ENCODE measurements at regions not wholly inside any gene's neighbourhood (a gene's known extent, or its start where the extent isn't known, plus 50 kb on each side); places are given as distances from the start of the nearest gene placed in this dataset.

- Mint-ChIP-seq H3K9me3 (peaks cover 5% of the 10 kb centered on the region), H3K27ac (no peak overlapping the region), H3K36me3 (ENCODE audit: low read depth) (no peaks in the 10 kb centered on the region), H3K27me3 (no peaks in the 10 kb centered on the region), H3K4me1 (no peaks in the 10 kb centered on the region), H3K4me3 (no peak overlapping the region)
- ChIA-PET CTCF (no interaction called here), POLR2A (no interaction called here)
- DNase-seq, result no peak
These were observed 393.6 kb downstream of the OTOL1 start for GRCh38 chr3:161890147-161890625.

DNA sequence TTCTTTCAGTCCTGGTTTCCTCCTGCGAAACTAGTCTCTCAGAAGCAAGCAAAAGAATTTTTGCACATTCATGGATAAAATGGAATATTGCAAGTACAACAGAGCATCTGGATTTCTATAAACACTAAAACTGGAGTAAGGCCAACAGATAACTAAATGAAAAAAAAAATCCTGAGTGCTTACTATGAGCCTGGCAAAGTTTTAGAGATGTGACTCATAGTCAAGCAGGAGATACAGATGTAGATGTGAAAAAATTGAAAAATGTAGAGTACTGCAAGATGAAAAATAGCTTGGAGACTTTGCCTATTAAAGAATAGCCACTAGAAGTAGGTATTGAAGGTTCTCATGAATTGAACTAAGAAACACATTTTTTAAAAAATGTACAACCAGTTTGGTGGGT, 397.4 kb downstream of the OTOL1 start:
- no peak for DNase-seq
- Mint-ChIP-seq H3K27me3 (no peaks in the 10 kb centered on the region), H3K27ac (no peak overlapping the region), H3K36me3 (ENCODE audit: low read depth) (no peaks in the 10 kb centered on the region), H3K4me3 (no peak overlapping the region), H3K9me3 (no peaks in the 10 kb centered on the region), H3K4me1 (no peaks in the 10 kb centered on the region)
- ChIA-PET CTCF (no interaction called here), POLR2A (no interaction called here)

DNA sequence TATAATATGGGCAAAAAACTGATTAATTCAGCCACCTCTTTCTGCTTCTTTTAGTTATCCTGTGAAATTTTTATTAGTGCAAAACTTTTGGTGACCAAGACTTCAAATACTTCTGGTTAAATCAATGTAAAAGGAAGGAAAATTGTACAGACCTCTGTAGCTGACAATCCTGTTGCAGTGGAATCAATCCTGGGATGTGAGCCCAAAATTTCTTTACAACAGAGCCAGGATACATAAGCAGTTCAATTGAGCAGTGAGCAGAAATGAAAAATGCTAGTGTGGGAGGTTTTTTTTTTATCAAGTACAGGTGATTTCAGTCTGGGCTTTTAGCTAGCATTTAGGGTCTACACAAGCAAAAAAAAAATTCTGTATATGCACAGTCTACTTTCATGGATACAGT, 398.0 kb downstream of the OTOL1 start:
- no peaks in the 10 kb centered on the region for H3K9me3 Mint-ChIP-seq
- H3K4me3 Mint-ChIP-seq, result no peak overlapping the region
- DNase-seq, result no peak
- no peak overlapping the region for H3K27ac Mint-ChIP-seq
- H3K27me3 Mint-ChIP-seq, result no peaks in the 10 kb centered on the region
- CTCF ChIA-PET, result interaction anchor here (1.0 kb wide), 1 partner anchor 10 kb away, joined by 3 read pairs; no protein-coding TSS in a partner anchor
- POLR2A ChIA-PET, result no interaction called here
- H3K4me1 Mint-ChIP-seq, result no peaks in the 10 kb centered on the region
- no peaks in the 10 kb centered on the region for H3K36me3 Mint-ChIP-seq (ENCODE audit: low read depth)

GRCh38 chr3:161905520-161906132, 409.0 kb downstream of the OTOL1 start:
- CTCF ChIA-PET, result no interaction called here
- POLR2A ChIA-PET, result no interaction called here
- Mint-ChIP-seq H3K36me3 (ENCODE audit: low read depth) (no peaks in the 10 kb centered on the region), H3K27ac (no peak overlapping the region), H3K4me3 (no peak overlapping the region), H3K4me1 (no peaks in the 10 kb centered on the region), H3K27me3 (no peaks in the 10 kb centered on the region), H3K9me3 (peaks cover 3% of the 10 kb centered on the region)
- no peak for DNase-seq

GRCh38 chr3:161913786-161914389, 417.3 kb downstream of the OTOL1 start:
- Mint-ChIP-seq H3K4me3 (no peak overlapping the region), H3K4me1 (no peaks in the 10 kb centered on the region), H3K36me3 (ENCODE audit: low read depth) (no peaks in the 10 kb centered on the region), H3K9me3 (no peaks in the 10 kb centered on the region), H3K27ac (no peak overlapping the region), H3K27me3 (no peaks in the 10 kb centered on the region)
- ChIA-PET POLR2A (no interaction called here), CTCF (no interaction called here)
- DNase-seq, result no peak

DNA sequence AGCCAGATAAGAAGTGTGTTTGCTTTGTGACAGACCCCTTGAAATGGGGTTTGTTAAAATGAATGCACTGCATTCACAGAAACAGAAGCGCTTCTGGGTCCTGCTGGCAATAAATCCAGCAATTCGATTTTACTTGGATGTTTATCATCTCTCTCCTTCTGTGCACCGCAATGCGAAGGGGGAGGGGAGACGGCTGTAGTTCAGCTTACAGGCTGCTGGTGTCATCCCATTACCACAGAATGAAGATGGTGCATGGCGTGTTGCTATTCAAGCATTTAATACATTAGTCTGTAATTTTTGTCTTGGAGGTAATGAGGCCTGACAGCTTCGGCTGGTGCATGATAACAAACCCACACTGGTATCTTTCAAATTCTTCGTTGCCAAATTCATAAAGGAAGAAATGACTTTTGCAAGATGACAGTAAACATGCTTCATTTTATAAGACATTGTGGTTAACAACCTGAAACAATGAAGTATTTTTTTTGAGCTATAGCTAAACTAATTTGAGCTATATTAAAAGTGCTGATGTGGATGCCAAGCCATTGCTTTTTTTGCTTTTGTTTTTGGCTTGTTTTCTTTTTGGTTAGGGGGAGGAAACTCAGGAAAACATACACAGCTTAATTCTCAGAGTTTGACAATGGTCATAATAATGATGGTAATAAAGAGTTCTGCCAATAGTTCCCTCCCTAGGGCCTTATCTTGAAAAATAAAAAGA, 418.3 kb downstream of the OTOL1 start:
- POLR2A ChIA-PET, result no interaction called here
- no peak for DNase-seq
- H3K4me3 Mint-ChIP-seq, result no peak overlapping the region
- peaks cover 5% of the 10 kb centered on the region for H3K9me3 Mint-ChIP-seq
- no peaks in the 10 kb centered on the region for H3K4me1 Mint-ChIP-seq
- no peak overlapping the region for H3K27ac Mint-ChIP-seq
- no peaks in the 10 kb centered on the region for H3K27me3 Mint-ChIP-seq
- CTCF ChIA-PET, result no interaction called here
- no peaks in the 10 kb centered on the region for H3K36me3 Mint-ChIP-seq (ENCODE audit: low read depth)

GRCh38 chr3:161915418-161915750, 418.8 kb downstream of the OTOL1 start:
- peaks cover 8% of the 10 kb centered on the region for H3K9me3 Mint-ChIP-seq
- H3K27ac Mint-ChIP-seq, result no peak overlapping the region
- DNase-seq, result no peak
- H3K27me3 Mint-ChIP-seq, result no peaks in the 10 kb centered on the region
- CTCF ChIA-PET, result no interaction called here
- H3K4me1 Mint-ChIP-seq, result no peaks in the 10 kb centered on the region
- no peak overlapping the region for H3K4me3 Mint-ChIP-seq
- POLR2A ChIA-PET, result no interaction called here
- no peaks in the 10 kb centered on the region for H3K36me3 Mint-ChIP-seq (ENCODE audit: low read depth)

GRCh38 chr3:161920196-161920595, 423.6 kb downstream of the OTOL1 start:
- Mint-ChIP-seq H3K4me3 (no peak overlapping the region), H3K4me1 (no peaks in the 10 kb centered on the region), H3K36me3 (ENCODE audit: low read depth) (no peaks in the 10 kb centered on the region), H3K9me3 (peaks cover 8% of the 10 kb centered on the region), H3K27me3 (no peaks in the 10 kb centered on the region), H3K27ac (no peak overlapping the region)
- DNase-seq, result no peak
- ChIA-PET CTCF (interaction anchor here (0.6 kb wide), 1 partner anchor 28 kb away, joined by 4 read pairs; no protein-coding TSS in a partner anchor), POLR2A (no interaction called here)

DNA sequence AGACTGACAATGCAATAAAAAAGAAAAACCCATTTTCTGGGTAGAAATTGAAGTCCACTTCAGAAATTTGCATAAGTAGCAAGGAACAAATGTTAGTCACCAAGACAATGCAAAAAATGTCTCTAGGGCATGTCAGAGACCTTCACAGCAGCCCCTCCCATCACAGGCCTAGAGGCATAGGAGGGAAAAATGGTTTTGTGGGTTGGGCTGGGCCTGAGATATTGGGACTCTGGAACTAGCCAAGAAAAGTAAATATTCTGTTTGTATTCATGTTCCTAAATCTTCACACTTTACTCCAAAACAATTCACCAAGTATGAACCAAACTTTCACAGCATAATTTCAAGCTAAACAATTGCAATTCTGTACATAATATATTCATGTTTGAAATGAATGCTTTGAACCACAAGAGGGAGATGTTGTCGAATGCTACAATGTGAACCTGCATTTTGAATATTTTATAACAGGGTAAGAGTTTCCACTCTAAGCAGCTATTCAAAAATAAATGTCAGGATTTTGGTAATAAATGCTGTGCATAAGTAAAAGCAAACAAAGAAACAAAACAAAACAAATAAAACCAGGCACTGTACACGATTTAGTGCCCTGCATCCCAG, 429.2 kb downstream of the OTOL1 start:
- POLR2A ChIA-PET, result no interaction called here
- Mint-ChIP-seq H3K9me3 (peaks cover 2% of the 10 kb centered on the region), H3K27me3 (no peaks in the 10 kb centered on the region), H3K27ac (no peak overlapping the region), H3K4me3 (no peak overlapping the region), H3K4me1 (no peaks in the 10 kb centered on the region), H3K36me3 (ENCODE audit: low read depth) (no peaks in the 10 kb centered on the region)
- no peak for DNase-seq
- CTCF ChIA-PET, result no interaction called here

DNA sequence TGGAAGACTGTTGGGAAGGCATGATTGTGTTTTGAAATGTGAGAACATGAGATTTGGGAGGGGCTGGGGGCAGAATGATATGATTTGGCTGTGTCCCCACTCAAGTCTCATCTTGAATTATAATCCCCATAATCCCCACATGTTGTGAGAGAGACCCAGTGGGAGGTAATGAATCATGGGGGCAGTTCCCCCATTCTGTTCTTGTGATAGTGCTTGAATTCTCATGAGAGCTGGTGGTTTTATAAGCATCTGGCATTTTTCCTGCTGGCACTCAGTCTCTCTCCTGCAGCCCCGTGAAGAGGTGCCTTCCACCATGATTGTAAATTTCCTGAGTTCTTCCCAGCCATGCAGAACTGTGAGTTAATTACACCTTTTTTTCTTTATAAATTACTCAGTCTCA, 430.5 kb downstream of the OTOL1 start:
- Mint-ChIP-seq H3K36me3 (ENCODE audit: low read depth) (no peaks in the 10 kb centered on the region), H3K4me3 (no peak overlapping the region), H3K27ac (no peak overlapping the region), H3K27me3 (no peaks in the 10 kb centered on the region), H3K4me1 (no peaks in the 10 kb centered on the region), H3K9me3 (peaks cover 5% of the 10 kb centered on the region)
- POLR2A ChIA-PET, result no interaction called here
- no peak for DNase-seq
- CTCF ChIA-PET, result no interaction called here

DNA sequence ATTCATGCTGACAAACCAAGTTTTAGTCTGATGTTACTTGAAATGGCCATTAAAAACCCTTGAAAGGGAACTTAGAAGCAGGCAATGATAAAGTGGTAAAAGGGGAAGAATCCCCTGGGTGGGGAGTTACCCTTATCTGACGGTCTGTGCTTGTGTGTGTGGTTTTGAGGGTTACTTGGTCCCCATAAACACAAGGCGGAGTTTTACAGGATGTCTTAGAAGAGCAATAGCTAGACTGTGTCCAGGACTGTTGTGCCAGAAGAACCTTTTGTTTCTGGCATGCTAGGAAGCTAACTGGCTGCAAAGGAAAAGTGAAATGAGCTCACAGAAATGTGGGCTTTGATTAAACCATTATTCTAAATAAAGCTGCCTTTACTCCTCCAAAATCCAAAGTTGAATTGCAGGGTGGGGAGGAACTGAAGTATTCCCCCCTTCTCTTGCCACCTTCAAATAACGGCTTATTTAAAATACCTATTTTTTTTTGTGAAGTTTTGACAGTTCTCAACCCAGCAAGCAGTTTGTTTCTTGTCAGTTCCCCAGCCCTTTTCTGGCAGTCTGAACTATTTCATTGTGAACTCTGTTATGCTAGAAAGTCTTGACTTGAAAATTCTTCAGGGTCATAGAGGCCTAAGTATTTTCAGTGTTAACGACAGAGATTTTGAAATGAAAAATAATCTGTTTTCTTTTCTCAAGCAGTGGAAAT, 443.5 kb downstream of the OTOL1 start:
- CTCF ChIA-PET, result no interaction called here
- no peak overlapping the region for H3K27ac Mint-ChIP-seq
- no peaks in the 10 kb centered on the region for H3K27me3 Mint-ChIP-seq
- peaks cover 3% of the 10 kb centered on the region for H3K9me3 Mint-ChIP-seq
- H3K36me3 Mint-ChIP-seq (ENCODE audit: low read depth), result no peaks in the 10 kb centered on the region
- POLR2A ChIA-PET, result no interaction called here
- H3K4me1 Mint-ChIP-seq, result no peaks in the 10 kb centered on the region
- no peak overlapping the region for H3K4me3 Mint-ChIP-seq
- DNase-seq, result no peak

DNA sequence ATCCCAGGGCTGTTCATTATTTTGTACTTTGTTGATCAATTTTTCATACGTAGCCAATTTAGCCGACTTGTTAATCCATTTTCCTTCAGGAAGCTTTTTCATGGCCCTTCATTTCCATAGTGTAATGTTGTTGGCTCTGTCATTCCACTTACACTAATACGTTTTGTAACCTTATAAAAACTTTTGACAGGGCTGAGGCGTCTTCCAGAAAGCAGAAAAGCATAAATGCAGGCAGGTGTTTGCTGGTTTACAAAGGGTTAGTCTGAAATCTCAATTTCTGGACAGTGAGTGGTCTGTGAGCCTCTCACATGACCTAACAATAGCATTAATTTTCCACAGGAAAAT, 444.0 kb downstream of the OTOL1 start:
- ChIA-PET POLR2A (no interaction called here), CTCF (no interaction called here)
- no peaks in the 10 kb centered on the region for H3K36me3 Mint-ChIP-seq (ENCODE audit: low read depth)
- no peak for DNase-seq
- no peaks in the 10 kb centered on the region for H3K27me3 Mint-ChIP-seq
- peaks cover 3% of the 10 kb centered on the region for H3K9me3 Mint-ChIP-seq
- no peak overlapping the region for H3K4me3 Mint-ChIP-seq
- no peaks in the 10 kb centered on the region for H3K4me1 Mint-ChIP-seq
- H3K27ac Mint-ChIP-seq, result no peak overlapping the region

GRCh38 chr3:161941891-161942290, 445.3 kb downstream of the OTOL1 start:
- H3K9me3 Mint-ChIP-seq, result peaks cover 5% of the 10 kb centered on the region
- no peaks in the 10 kb centered on the region for H3K4me1 Mint-ChIP-seq
- no peak overlapping the region for H3K27ac Mint-ChIP-seq
- CTCF ChIA-PET, result no interaction called here
- no peak for DNase-seq
- no peak overlapping the region for H3K4me3 Mint-ChIP-seq
- H3K27me3 Mint-ChIP-seq, result no peaks in the 10 kb centered on the region
- H3K36me3 Mint-ChIP-seq (ENCODE audit: low read depth), result no peaks in the 10 kb centered on the region
- POLR2A ChIA-PET, result no interaction called here

Data from activated CD4-positive, alpha-beta T cell treated with anti-CD3 and anti-CD28 coated beads, Interleukin-2, amount 10 ng/mL, durations not matched to agents 7 days and 5 days (primary cell).